BJ (cell line): ENCODE measurements at regions not wholly inside any gene's neighbourhood (a gene's known extent, or its start where the extent isn't known, plus 50 kb on each side); places are given as distances from the start of the nearest gene placed in this dataset.

Experiments
- CTCF ChIA-PET: fragments of 350-600 bp; formaldehyde crosslinking; extraction: SDS; loops from one replicate; lab custom pipeline; 2021; ENCODE audit warnings: antibody characterized with exemption, inconsistent platforms; lab: Yijun Ruan, JAX
- POLR2A ChIA-PET: fragments of 300-600 bp; sonication (Branson Sonifier 250); formaldehyde crosslinking; extraction: SDS; loops from one replicate; lab custom pipeline; 2021; ENCODE audit warnings: antibody characterized with exemption; lab: Charles Lee
- DNase-seq: peaks from one replicate; pipeline ENCODE4 v3.0.0-alpha.2; 2011; ENCODE audit warnings: low read depth
- H3K27me3 ChIP-seq: 2 replicates; pipeline ENCODE4 v1.6.0; 2011; ENCODE audit warnings: low read length; ENCODE audit not compliant: control insufficient read depth, insufficient read depth
- H3K36me3 ChIP-seq: 2 replicates; pipeline ENCODE4 v1.5.1; 2011; ENCODE audit warnings: low read length; ENCODE audit not compliant: control insufficient read depth, insufficient read depth
- H3K4me3 ChIP-seq: 2 replicates; pipeline ENCODE4 v1.5.1; 2011; ENCODE audit warnings: low read depth, mild to moderate bottlenecking, control low read depth, low read length
- TF ChIP-seq, protein P1 (sequence below): IDR thresholded peaks from 2 replicates; pipeline ENCODE4 v1.5.1; 2011; ENCODE audit warnings: low read depth, mild to moderate bottlenecking, control low read depth, inconsistent platforms, low read length, moderate library complexity; ENCODE audit not compliant: insufficient read depth

DNA sequence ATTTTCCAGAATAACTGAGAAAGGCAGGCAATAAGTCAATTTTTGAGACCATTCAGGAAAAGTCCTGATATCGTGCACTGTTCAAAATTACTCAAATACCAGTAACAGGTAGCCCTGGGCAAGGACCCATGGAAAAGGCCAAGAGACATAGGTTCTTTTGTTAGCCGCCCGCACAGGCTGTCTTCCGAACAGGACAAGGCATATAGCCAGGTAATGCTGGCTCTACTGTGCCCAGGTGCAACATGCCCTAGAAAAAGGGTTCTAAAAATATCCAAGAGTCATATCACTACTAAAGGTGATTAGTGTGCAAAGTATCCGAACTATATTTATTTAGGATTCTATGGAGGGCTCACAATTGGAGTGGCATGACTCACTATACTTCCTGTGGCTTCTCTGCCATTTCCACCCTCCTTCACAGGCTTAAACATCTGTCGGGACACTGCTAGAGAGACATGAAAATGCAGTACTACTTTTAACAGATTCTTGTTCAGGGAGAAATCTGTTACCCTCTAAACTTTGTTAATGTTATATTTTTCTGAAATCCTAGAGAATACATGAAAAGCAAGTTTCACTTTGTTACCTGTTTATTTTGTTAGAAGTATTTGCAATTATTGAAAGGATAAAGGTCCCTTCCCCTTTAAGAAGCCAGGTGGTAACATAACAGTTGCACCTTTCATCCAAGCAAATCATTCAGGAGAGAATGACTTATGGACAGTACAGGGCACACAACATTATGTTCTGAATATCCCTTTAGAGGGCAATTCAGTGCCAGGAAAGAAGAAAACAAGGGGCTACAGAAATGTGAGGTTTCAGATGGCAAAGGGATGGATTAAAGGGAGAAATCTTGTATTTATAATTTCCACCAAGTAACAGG is 293.3 kb upstream of the THBS1 start:
- DNase-seq, result no peak
- Histone ChIP-seq H3K4me3 (no peak overlapping the region), H3K27me3 (no peaks in the 10 kb centered on the region), H3K36me3 (no peaks in the 10 kb centered on the region)
- ChIA-PET CTCF (no interaction called here), POLR2A (interaction anchor here (0.6 kb wide), 1 partner anchor 148 kb away, joined by 3 read pairs; no protein-coding TSS in a partner anchor)
- TF ChIP-seq, protein P1, sequence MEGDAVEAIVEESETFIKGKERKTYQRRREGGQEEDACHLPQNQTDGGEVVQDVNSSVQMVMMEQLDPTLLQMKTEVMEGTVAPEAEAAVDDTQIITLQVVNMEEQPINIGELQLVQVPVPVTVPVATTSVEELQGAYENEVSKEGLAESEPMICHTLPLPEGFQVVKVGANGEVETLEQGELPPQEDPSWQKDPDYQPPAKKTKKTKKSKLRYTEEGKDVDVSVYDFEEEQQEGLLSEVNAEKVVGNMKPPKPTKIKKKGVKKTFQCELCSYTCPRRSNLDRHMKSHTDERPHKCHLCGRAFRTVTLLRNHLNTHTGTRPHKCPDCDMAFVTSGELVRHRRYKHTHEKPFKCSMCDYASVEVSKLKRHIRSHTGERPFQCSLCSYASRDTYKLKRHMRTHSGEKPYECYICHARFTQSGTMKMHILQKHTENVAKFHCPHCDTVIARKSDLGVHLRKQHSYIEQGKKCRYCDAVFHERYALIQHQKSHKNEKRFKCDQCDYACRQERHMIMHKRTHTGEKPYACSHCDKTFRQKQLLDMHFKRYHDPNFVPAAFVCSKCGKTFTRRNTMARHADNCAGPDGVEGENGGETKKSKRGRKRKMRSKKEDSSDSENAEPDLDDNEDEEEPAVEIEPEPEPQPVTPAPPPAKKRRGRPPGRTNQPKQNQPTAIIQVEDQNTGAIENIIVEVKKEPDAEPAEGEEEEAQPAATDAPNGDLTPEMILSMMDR, result no peak

- Histone ChIP-seq H3K27me3 (no peaks in the 10 kb centered on the region), H3K4me3 (no peak overlapping the region), H3K36me3 (no peaks in the 10 kb centered on the region)
- CTCF ChIA-PET, result interaction anchor here (0.6 kb wide), 1 partner anchor 203 kb away, joined by 3 read pairs; no protein-coding TSS in a partner anchor
- POLR2A ChIA-PET, result interaction anchor here (0.6 kb wide), 2 partner anchors 124 to 207 kb away, joined by 4 read pairs; no protein-coding TSS in a partner anchor
- TF ChIP-seq, protein P1, result no peak
- no peak for DNase-seq
Measured at GRCh38 chr15:39290711-39291435, 290.0 kb upstream of the THBS1 start.

GRCh38 chr15:39291690-39292089 is 289.2 kb upstream of the THBS1 start:
- TF ChIP-seq, protein P1, result no peak
- no peaks in the 10 kb centered on the region for H3K36me3 ChIP-seq
- no peak overlapping the region for H3K4me3 ChIP-seq
- ChIA-PET POLR2A (interaction anchor here (0.6 kb wide), 2 partner anchors 124 to 206 kb away, joined by 4 read pairs; no protein-coding TSS in a partner anchor), CTCF (no interaction called here)
- no peak for DNase-seq
- no peaks in the 10 kb centered on the region for H3K27me3 ChIP-seq

- H3K36me3 ChIP-seq, result no peaks in the 10 kb centered on the region
- no peak for DNase-seq
- no peak overlapping the region for H3K4me3 ChIP-seq
- TF ChIP-seq, protein P1, result no peak
- ChIA-PET CTCF (interaction anchor here (0.9 kb wide), 1 partner anchor 14 kb away, joined by 3 read pairs; no protein-coding TSS in a partner anchor), POLR2A (no interaction called here)
- no peaks in the 10 kb centered on the region for H3K27me3 ChIP-seq
Measured at GRCh38 chr15:39296955-39297354, 283.9 kb upstream of the THBS1 start.
